ENCODE measurements at regions not wholly inside any gene's neighbourhood (a gene's known extent, or its start where the extent isn't known, plus 50 kb on each side); places are given as distances from the start of the nearest gene placed in this dataset.

DNA sequence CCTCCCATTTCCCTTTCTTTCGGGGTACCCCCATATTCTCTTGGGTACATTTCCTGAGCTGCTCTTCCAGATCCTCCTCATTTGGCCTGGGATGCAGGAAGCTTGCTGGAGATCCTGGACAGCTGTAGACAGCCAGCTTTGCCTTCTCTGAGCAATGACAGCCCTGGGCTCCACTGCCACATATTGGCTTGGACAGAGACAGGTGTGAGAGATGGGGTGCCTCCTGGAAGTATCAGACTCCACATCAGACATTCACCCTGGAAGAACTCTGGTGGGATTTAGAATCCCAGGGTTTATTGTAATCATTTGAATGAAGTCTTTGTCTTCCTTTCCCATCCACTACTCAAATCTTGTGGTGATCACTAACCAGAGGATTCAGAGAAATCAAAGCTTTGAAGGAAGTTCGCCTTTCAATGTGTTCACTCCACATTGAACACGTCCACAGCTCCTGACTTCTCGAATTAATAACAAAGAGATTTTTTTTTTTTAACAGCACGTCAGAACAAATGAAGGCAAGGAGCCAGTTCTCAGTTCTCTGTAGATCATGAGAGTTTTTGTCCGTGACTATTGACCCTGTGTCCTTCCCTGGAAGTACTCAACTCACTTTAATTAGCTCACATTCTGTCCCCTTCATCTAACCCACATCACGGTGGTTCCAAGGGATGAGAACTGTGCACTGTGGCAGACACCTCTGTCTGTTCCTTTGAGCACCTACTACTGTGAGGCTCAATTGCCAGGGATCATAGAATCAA, 377.6 kb upstream of the TRIB2 start:
- Histone ChIP-seq H3K4me1 (ENCODE audit: insufficient read depth, poor library complexity, severe bottlenecking) (peaks cover 7% of the 10 kb centered on the region), H3K27me3 (ENCODE audit: insufficient read depth, poor library complexity, severe bottlenecking) (no peaks in the 10 kb centered on the region), H3K9me3 (ENCODE audit: severe bottlenecking) (no peaks in the 10 kb centered on the region), H3K27ac (ENCODE audit: poor library complexity, severe bottlenecking) (no peak overlapping the region), H3K4me3 (ENCODE audit: severe bottlenecking) (no peak overlapping the region), H3K36me3 (ENCODE audit: low read depth) (no peaks in the 10 kb centered on the region)
- DNase-seq (ENCODE audit: low spot score) (no peak), ATAC-seq (ENCODE audit: low read depth) (no peak)
- TF ChIP-seq, protein P1, sequence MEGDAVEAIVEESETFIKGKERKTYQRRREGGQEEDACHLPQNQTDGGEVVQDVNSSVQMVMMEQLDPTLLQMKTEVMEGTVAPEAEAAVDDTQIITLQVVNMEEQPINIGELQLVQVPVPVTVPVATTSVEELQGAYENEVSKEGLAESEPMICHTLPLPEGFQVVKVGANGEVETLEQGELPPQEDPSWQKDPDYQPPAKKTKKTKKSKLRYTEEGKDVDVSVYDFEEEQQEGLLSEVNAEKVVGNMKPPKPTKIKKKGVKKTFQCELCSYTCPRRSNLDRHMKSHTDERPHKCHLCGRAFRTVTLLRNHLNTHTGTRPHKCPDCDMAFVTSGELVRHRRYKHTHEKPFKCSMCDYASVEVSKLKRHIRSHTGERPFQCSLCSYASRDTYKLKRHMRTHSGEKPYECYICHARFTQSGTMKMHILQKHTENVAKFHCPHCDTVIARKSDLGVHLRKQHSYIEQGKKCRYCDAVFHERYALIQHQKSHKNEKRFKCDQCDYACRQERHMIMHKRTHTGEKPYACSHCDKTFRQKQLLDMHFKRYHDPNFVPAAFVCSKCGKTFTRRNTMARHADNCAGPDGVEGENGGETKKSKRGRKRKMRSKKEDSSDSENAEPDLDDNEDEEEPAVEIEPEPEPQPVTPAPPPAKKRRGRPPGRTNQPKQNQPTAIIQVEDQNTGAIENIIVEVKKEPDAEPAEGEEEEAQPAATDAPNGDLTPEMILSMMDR (IDR thresholded peaks at IDR 0.05; ENCODE audit: poor library complexity, severe bottlenecking) = no peak

DNA sequence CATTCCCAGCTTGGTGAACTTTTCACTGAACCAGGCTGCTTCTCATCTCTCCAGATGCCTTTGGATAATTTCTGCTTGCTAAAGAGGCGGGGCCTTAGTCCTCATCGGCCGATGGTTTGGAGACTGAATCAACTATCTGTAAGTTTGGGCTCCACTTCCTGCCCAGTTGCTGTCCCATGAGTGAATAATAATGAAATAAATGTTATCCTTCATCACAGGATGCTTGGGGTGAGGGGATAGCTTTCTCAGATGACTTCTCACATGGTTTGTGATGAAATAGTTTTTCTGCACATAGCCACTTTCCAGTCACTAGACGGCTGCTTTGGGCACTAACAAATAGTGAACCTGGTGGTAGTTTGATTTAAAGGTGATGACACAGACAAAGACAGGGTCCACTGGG, 376.6 kb upstream of the TRIB2 start:
- no peak for DNase-seq (ENCODE audit: low spot score)
- peaks cover 7% of the 10 kb centered on the region for H3K4me1 ChIP-seq (ENCODE audit: insufficient read depth, poor library complexity, severe bottlenecking)
- no peak for ATAC-seq (ENCODE audit: low read depth)
- no peak overlapping the region for H3K4me3 ChIP-seq (ENCODE audit: severe bottlenecking)
- H3K27me3 ChIP-seq (ENCODE audit: insufficient read depth, poor library complexity, severe bottlenecking) = no peaks in the 10 kb centered on the region
- H3K27ac ChIP-seq (ENCODE audit: poor library complexity, severe bottlenecking) = no peak overlapping the region
- no peaks in the 10 kb centered on the region for H3K36me3 ChIP-seq (ENCODE audit: low read depth)
- H3K9me3 ChIP-seq (ENCODE audit: severe bottlenecking) = no peaks in the 10 kb centered on the region
- TF ChIP-seq, protein P1 (IDR thresholded peaks at IDR 0.05; ENCODE audit: poor library complexity, severe bottlenecking) = no peak

DNA sequence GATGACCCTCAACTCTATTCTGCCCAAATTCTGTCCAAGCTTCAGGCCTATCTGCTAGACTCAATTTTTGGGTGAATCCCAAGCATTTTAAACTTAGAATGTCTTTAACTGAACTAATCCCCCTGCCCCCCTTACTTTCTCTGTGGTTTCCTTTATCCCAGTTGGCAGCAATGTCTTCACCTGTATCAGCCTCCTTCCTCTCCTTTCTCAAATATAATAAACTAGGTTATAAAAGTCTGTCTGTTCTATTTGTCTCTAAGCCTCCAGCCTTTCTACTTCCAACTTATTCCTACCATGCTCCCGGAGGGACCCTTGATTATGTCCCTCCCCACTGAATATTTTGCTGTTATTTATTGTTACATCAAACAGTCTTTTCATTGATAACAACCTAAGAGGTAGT, 375.5 kb upstream of the TRIB2 start:
- Histone ChIP-seq H3K27ac (ENCODE audit: poor library complexity, severe bottlenecking) (peak overlapping the region; percentile 17), H3K36me3 (ENCODE audit: low read depth) (no peaks in the 10 kb centered on the region), H3K4me3 (ENCODE audit: severe bottlenecking) (no peak overlapping the region), H3K9me3 (ENCODE audit: severe bottlenecking) (no peaks in the 10 kb centered on the region), H3K4me1 (ENCODE audit: insufficient read depth, poor library complexity, severe bottlenecking) (peaks cover 7% of the 10 kb centered on the region), H3K27me3 (ENCODE audit: insufficient read depth, poor library complexity, severe bottlenecking) (no peaks in the 10 kb centered on the region)
- ATAC-seq (ENCODE audit: low read depth) = no peak
- TF ChIP-seq, protein P1 (IDR thresholded peaks at IDR 0.05; ENCODE audit: poor library complexity, severe bottlenecking) = no peak
- no peak for DNase-seq (ENCODE audit: low spot score)

DNA sequence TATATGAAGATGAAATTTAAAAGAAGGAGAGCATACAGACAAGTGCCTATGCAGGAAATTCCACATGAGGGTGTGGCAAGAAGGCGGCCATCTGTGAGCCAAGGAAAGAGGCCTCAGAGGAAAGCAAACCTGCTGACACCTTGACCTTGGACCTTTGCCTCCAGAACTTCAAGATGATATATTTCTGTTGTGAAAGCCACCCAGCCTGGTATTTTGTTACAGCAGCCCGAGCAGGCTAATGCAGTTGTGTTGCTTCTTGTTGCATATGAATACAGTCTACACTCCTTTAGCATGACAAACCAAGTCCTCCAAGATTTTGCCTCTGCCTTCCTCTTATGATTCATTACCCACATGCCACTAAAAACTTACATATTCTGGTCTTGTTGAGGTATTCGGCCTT, 374.8 kb upstream of the TRIB2 start:
- DNase-seq (ENCODE audit: low spot score) = no peak
- TF ChIP-seq, protein P1 (IDR thresholded peaks at IDR 0.05; ENCODE audit: poor library complexity, severe bottlenecking) = no peak

DNA sequence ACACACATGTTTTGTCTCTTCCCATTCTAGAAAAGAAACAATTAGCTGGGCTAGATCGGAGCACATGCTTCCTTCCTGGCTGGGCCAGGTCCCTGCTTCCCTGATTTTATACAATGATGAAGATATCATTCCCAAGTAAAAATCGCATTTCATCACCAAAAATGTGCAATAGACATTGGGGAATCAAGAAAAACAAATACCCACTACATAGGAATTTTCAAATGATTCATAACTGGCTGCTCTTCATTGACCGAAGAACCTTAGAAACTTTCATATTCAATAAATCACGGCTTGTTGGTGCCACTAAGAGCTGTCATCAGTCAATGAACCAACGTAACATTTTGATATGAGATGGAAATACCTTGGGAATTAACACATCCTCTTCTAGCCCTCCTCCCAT, 373.6 kb upstream of the TRIB2 start:
- no peaks in the 10 kb centered on the region for H3K36me3 ChIP-seq (ENCODE audit: low read depth)
- no peak for ATAC-seq (ENCODE audit: low read depth)
- H3K9me3 ChIP-seq (ENCODE audit: severe bottlenecking) = no peaks in the 10 kb centered on the region
- H3K4me3 ChIP-seq (ENCODE audit: severe bottlenecking) = no peak overlapping the region
- H3K27ac ChIP-seq (ENCODE audit: poor library complexity, severe bottlenecking) = no peak overlapping the region
- no peak for DNase-seq (ENCODE audit: low spot score)
- TF ChIP-seq, protein P1 (IDR thresholded peaks at IDR 0.05; ENCODE audit: poor library complexity, severe bottlenecking) = no peak
- peaks cover 15% of the 10 kb centered on the region for H3K4me1 ChIP-seq (ENCODE audit: insufficient read depth, poor library complexity, severe bottlenecking)
- H3K27me3 ChIP-seq (ENCODE audit: insufficient read depth, poor library complexity, severe bottlenecking) = no peaks in the 10 kb centered on the region

More for the DNA sequence above, 374.8 kb upstream of the TRIB2 start:
- H3K36me3 ChIP-seq (ENCODE audit: low read depth) = no peaks in the 10 kb centered on the region
- no peak overlapping the region for H3K4me3 ChIP-seq (ENCODE audit: severe bottlenecking)
- H3K4me1 ChIP-seq (ENCODE audit: insufficient read depth, poor library complexity, severe bottlenecking) = peaks cover 7% of the 10 kb centered on the region
- no peaks in the 10 kb centered on the region for H3K27me3 ChIP-seq (ENCODE audit: insufficient read depth, poor library complexity, severe bottlenecking)
- no peaks in the 10 kb centered on the region for H3K9me3 ChIP-seq (ENCODE audit: severe bottlenecking)
- ATAC-seq (ENCODE audit: low read depth) = no peak; the same call in 2 of the 3 replicates
- H3K27ac ChIP-seq (ENCODE audit: poor library complexity, severe bottlenecking) = peak overlapping the region; percentile 17
